Heart right ventricle (tissue), 16 donors: ENCODE measurements at regions not wholly inside any gene's neighbourhood (a gene's known extent, or its start where the extent isn't known, plus 50 kb on each side); places are given as distances from the start of the nearest gene placed in this dataset.

Experiments used
- ATAC-seq, 8 donors: fragments of 200-7000 bp; cut with Tn5 transposase; one replicate each; pipeline ENCODE4 v1.9.1; 2020; ENCODE audit warnings: mild to moderate bottlenecking in 8 of 8, moderate library complexity in 8 of 8, moderate number of reproducible peaks in 1 of 8
- DNase-seq, 2 donors: peaks; one replicate each; pipeline ENCODE4 v3.0.0-alpha.2; 2020
- H3K27ac ChIP-seq, 10 donors: fragments of 200-600 bp; sonication (generic) in 2 of 10; one replicate each; pipeline versions ENCODE4 v1.5.0 to v1.8.0; 2020 to 2022; ENCODE audit warnings: mild to moderate bottlenecking in 3 of 10
- H3K27me3 ChIP-seq, 7 donors: fragments of 200-600 bp; one replicate each; pipeline ENCODE4 v1.8.0; 2021 to 2022; ENCODE audit warnings: mild to moderate bottlenecking in 2 of 7
- H3K36me3 ChIP-seq, 9 donors: fragments of 200-600 bp; sonication (generic) in 1 of 9; one replicate each; pipeline versions ENCODE4 v1.5.0 to v1.8.0; 2020 to 2022; ENCODE audit warnings: mild to moderate bottlenecking in 2 of 9
- H3K4me1 ChIP-seq, 9 donors: fragments of 200-600 bp; sonication (generic) in 1 of 9; one replicate each; pipeline versions ENCODE4 v1.5.0 to v1.8.0; 2020 to 2022; ENCODE audit warnings: mild to moderate bottlenecking in 4 of 9
- H3K4me3 ChIP-seq, 10 donors: fragments of 200-600 bp; sonication (generic) in 2 of 10; one replicate each; pipeline versions ENCODE4 v1.5.0 to v1.8.0; 2020 to 2022; ENCODE audit warnings: mild to moderate bottlenecking in 7 of 10, moderate library complexity in 2 of 10
- H3K9me3 ChIP-seq, 11 donors: fragments of 200-600 bp in 10 of 11; sonication (generic) in 2 of 11; one replicate each; pipeline versions ENCODE4 v1.5.0 to v1.8.0; 2013 to 2022; ENCODE audit warnings: mild to moderate bottlenecking in 2 of 11, control low read depth in 1 of 11, moderate library complexity in 1 of 11
- WGBS, 2 donors: extraction: QIAGEN DNeasy Blood & Tissue Kit; methylation state at CpG; one replicate each; pipeline ENCODE4 v1.1.7; 2013; ENCODE audit warnings: inconsistent platforms in 1 of 2; 5-methylcytosine and 5-hydroxymethylcytosine counted together
- intact Hi-C, 10 donors: fragments of 100-400 bp; cut with DNase I; formaldehyde crosslinking; loops; one replicate each; pipeline versions ENCODE4 v1.11.1 to v1.14.2; 2022
- TF ChIP-seq, protein P1 (sequence below), 9 donors: fragments of 200-600 bp; sonication (generic) in 2 of 9; IDR thresholded peaks; one replicate each; pipeline versions ENCODE4 v1.5.0 to v1.8.0; 2021 to 2022; ENCODE audit warnings: antibody characterized with exemption in 9 of 9, mild to moderate bottlenecking in 5 of 9, moderate library complexity in 1 of 9
- donor health status: Arrhythmogenic right ventricular cardiomyopathy.
- donor health status: ischemic (EF 13 %, LVEDD 7.1; RV severe dilation, severe dysfunction).
- donor health status: healthy with polysubstance abuse.
- donor health status: DM: no; HTN: yes; CAD: no.
- donor health status: DM: no; HTN: no; CAD: no.
- donor health status: ischemic (EF 25% LVEDD 6.9; RV normal size, moderate dysfunction).
- donor health status: ischemic (EF 25% LVEDD 5.7; RV mildly dilated, moderate dysfunction).
- donor health status: healthy.
- donor health status: DM: yes; HTN: yes; CAD: no.
- donor health status: Ischemic cardiomyopathy.
- donor health status: ischemic (EF 35%, LVEDD 5.7; RV mildly dilated, moderate dysfunction).
- donor health status: nonischemic (EF 11% LVEDD 7.7; RV severe dilation, severe dysfunction).
- donor health status: DM: yes; HTN: yes; CAD: no.
- donor health status: PGD.
- donor health status: ischemic (EF 29% LVEDD 5.4; RV normal size, mild dysfunction).
- donor health status: nonischemic (EF 23%, LVEDD 6.1; RV moderate dilation, normal function).

DNA sequence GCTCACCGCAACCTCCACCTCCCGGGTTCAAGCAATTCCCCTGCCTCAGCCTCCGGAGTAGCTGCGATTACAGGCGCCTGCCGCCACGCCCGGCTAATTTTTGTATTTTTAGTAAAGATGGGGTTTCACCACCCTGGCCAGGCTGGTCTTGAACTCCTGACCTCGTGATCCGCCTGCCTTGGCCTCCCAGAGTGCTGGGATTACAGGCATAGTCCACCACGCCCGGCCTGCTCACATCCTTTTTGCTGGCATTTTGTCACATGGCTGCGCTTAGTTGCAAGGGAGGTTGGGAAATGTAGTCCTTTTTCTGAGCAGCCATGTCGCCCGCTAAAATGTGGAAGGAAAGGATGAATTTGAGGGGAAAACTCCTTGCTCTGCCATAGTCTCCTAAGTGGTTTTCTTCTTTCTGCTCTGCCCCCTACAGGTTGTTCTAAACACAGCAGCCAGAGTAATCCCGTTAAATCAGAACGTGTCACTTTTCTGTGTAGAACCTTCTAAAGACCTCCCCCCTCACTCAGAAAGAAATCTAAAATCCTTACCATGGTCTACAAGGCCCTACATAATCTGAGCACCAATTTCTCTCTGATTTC is 57.8 kb upstream of the HSPA9 start:
- Histone ChIP-seq H3K36me3 (no peaks in the 10 kb centered on the region), H3K9me3 (no peaks in the 10 kb centered on the region), H3K4me1 (peaks cover 0 to 16% (median 5%) of the 10 kb centered on the region in 9 donors), H3K4me3 (no peak overlapping the region), H3K27ac (no peak overlapping the region), H3K27me3 (no peaks in the 10 kb centered on the region)
- intact Hi-C loops, result loop anchor here in 2 of 10 donors (10.0 kb wide), 2 partner anchors 48 to 622 kb away; no protein-coding TSS in a partner anchor
- ATAC-seq, result peak; percentile 44 to 82 (median 72)
- TF ChIP-seq, protein P1, sequence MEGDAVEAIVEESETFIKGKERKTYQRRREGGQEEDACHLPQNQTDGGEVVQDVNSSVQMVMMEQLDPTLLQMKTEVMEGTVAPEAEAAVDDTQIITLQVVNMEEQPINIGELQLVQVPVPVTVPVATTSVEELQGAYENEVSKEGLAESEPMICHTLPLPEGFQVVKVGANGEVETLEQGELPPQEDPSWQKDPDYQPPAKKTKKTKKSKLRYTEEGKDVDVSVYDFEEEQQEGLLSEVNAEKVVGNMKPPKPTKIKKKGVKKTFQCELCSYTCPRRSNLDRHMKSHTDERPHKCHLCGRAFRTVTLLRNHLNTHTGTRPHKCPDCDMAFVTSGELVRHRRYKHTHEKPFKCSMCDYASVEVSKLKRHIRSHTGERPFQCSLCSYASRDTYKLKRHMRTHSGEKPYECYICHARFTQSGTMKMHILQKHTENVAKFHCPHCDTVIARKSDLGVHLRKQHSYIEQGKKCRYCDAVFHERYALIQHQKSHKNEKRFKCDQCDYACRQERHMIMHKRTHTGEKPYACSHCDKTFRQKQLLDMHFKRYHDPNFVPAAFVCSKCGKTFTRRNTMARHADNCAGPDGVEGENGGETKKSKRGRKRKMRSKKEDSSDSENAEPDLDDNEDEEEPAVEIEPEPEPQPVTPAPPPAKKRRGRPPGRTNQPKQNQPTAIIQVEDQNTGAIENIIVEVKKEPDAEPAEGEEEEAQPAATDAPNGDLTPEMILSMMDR (IDR thresholded peaks at IDR 0.05), result peak in 7 of 9 donors; percentile 29 to 52 (median 41)
- peak; percentile 41 to 68 for DNase-seq
- WGBS, 2 donors, result 49% methylated on average over 17 of the region's 17 CpGs

DNA sequence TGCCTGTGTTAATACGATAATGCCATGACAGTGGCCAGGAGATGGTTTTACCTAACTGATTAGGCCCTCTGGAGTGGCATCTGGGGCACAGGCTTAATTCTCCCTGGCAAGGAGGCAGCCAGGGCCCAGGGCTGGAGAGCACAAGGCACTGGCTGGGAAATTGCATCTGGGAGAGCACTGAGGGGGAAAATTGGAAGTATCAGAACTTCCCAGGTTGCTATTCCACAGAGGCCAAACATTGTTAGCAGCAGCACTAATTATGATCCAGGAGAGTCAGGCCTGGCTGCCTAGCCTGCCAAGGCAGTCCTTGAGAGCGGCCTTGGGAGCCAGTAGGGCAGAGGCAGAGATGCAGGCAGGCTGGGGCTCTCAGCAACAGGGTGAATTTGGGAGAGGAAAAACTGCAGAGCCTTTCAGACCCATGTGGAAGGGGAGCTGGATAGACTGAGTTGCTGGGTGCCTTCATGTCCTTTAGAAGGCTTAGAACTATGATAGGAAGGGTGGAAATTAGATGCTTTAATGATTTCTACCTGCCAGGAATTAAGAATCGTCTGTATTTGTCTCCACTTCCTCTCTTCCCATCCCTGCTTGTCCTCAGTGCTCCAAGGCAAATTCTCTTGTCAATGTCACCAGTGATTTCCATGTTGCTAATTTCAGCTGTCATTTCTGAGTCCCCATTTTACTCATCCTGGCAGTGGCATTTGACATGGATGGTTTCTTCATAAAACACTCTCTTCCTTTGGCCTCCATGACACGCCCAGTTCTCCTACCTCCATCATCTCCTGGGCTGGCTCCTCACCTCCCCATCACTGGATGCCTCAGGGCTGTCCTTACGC is 56.1 kb upstream of the HSPA9 start:
- no peak for DNase-seq
- TF ChIP-seq, protein P1 (IDR thresholded peaks at IDR 0.05), result no peak
- H3K9me3 ChIP-seq, result no peaks in the 10 kb centered on the region
- WGBS, 2 donors, result 82 to 85% methylated on average over 5 of the region's 5 CpGs
- intact Hi-C loops, result loop anchor here in 2 of 10 donors (10.0 kb wide), 2 partner anchors 47 to 623 kb away; no protein-coding TSS in a partner anchor
- H3K27ac ChIP-seq, result peak overlapping the region in 2 of 10 donors; percentile 7 to 22
- H3K4me3 ChIP-seq, result no peak overlapping the region
- peak in 4 of 8 donors; percentile 44 to 67 (median 58) for ATAC-seq
- peaks cover 0 to 16% (median 5%) of the 10 kb centered on the region in 9 donors for H3K4me1 ChIP-seq
- no peaks in the 10 kb centered on the region for H3K36me3 ChIP-seq
- H3K27me3 ChIP-seq, result no peaks in the 10 kb centered on the region

DNA sequence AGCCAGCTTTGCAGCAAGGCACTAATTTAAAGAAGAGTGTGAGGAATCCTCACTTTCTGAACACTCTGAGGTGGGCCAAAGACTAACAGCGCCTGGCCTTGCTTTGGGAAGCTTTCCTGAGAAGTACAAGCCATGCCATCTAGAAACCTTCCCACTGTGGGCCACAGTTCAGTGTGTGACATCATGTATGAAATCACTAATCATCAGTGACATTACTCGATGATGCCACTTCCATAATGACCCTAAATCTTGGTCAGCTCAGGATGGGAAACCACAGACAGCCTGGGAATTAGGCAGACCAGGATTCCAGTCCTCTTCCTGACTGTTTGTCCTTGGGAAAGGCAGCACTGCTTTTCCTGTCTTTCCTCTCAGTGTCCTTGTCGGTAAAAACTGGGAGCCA is 54.2 kb upstream of the HSPA9 start:
- TF ChIP-seq, protein P1 (IDR thresholded peaks at IDR 0.05), result no peak
- no peaks in the 10 kb centered on the region for H3K36me3 ChIP-seq
- no peak for DNase-seq
- peaks cover 0 to 9% (median 0%) of the 10 kb centered on the region in 9 donors for H3K4me1 ChIP-seq
- H3K4me3 ChIP-seq, result no peak overlapping the region
- 73 to 77% methylated on average over 3 of the region's 3 CpGs for WGBS, 2 donors
- no peaks in the 10 kb centered on the region for H3K27me3 ChIP-seq
- no peaks in the 10 kb centered on the region for H3K9me3 ChIP-seq
- no peak for ATAC-seq
- intact Hi-C loops, result no loop called here
- no peak overlapping the region for H3K27ac ChIP-seq

DNA sequence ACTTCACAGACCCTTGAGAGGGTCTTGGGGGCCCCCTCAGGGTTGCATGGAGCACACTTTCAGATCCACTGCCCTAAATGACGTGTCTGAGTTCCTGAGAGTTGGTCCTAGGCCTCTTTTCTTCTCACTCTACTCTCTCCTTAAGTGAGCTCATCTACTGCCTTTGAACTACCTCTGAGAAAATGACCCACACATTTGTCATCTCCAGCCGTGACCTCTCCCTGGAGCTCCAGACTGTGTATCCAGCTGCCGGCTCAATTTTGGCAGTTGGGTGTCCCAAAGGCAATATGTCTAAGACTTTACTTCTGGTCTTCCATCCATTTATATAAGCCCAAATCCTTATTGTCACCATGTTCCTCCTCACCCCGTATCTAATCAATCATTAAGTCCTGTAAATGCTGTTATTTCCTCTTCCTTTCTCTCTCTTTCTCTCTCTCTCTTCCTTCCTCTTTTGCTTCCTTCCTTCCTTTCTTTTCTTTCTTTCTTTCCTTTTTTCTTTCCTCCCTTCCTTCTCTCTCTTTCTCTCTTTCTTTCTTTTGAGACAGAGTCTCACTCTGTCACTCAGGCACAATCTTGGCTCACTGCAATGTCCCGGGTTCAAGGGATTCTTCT is 51.2 kb upstream of the HSPA9 start:
- intact Hi-C loops, result no loop called here
- DNase-seq (no peak), ATAC-seq (no peak)
- Histone ChIP-seq H3K9me3 (no peaks in the 10 kb centered on the region), H3K36me3 (no peaks in the 10 kb centered on the region), H3K27me3 (no peaks in the 10 kb centered on the region), H3K4me1 (peaks cover 0 to 4% (median 0%) of the 10 kb centered on the region in 9 donors), H3K4me3 (no peak overlapping the region), H3K27ac (no peak overlapping the region)
- 72 to 79% methylated on average over 5 of the region's 5 CpGs for WGBS, 2 donors
- TF ChIP-seq, protein P1 (IDR thresholded peaks at IDR 0.05), result no peak
